Islet precursor cell (in vitro differentiated cells): ENCODE measurements at regions not wholly inside any gene's neighbourhood (a gene's known extent, or its start where the extent isn't known, plus 50 kb on each side); places are given as distances from the start of the nearest gene placed in this dataset.

Experiments
- DNase-seq: peaks from one replicate; pipeline ENCODE4 v3.0.0-alpha.2; 2018

GRCh38 chr17:72303787-72304733 lies 183.2 kb downstream of the SOX9 start:
- no peak for DNase-seq

- no peak for DNase-seq
Measured at GRCh38 chr17:72304859-72305258, 184.0 kb downstream of the SOX9 start.

- DNase-seq: no peak
Measured at GRCh38 chr17:72305472-72305871, 184.7 kb downstream of the SOX9 start.

- DNase-seq: no peak
Measured at GRCh38 chr17:72306037-72306436, 185.2 kb downstream of the SOX9 start.

- no peak for DNase-seq
Measured at GRCh38 chr17:72307836-72308235, 187.0 kb downstream of the SOX9 start.

- no peak for DNase-seq
Measured at GRCh38 chr17:72308744-72309385, 188.0 kb downstream of the SOX9 start.

GRCh38 chr17:72311004-72311403 lies 190.2 kb downstream of the SOX9 start:
- DNase-seq: no peak

- DNase-seq: no peak
Measured at GRCh38 chr17:72315122-72315913, 194.5 kb downstream of the SOX9 start.

- DNase-seq: no peak
Measured at GRCh38 chr17:72318131-72318530, 197.3 kb downstream of the SOX9 start.

- DNase-seq: no peak
Measured at GRCh38 chr17:72321896-72322295, 201.1 kb downstream of the SOX9 start.

- DNase-seq: no peak
Measured at GRCh38 chr17:72332367-72332766, 211.5 kb downstream of the SOX9 start.

- no peak for DNase-seq
Measured at GRCh38 chr17:72333570-72333969, 212.8 kb downstream of the SOX9 start.

- DNase-seq: no peak
Measured at GRCh38 chr17:72334205-72334604, 213.4 kb downstream of the SOX9 start.

- peak; percentile 65 for DNase-seq
Measured at GRCh38 chr17:72336026-72336803, 215.4 kb downstream of the SOX9 start.

GRCh38 chr17:72336804-72337070 lies 215.9 kb downstream of the SOX9 start:
- DNase-seq: no peak

GRCh38 chr17:72338304-72338703 lies 217.5 kb downstream of the SOX9 start:
- DNase-seq: peak; percentile 70

- DNase-seq: peak; percentile 99
Measured at GRCh38 chr17:72338847-72339790, 218.3 kb downstream of the SOX9 start.

- no peak for DNase-seq
Measured at GRCh38 chr17:72340836-72341235, 220.0 kb downstream of the SOX9 start.

GRCh38 chr17:72342061-72342460 lies 221.2 kb downstream of the SOX9 start:
- no peak for DNase-seq

- DNase-seq: no peak
Measured at GRCh38 chr17:72342627-72343527, 222.1 kb downstream of the SOX9 start.

- no peak for DNase-seq
Measured at GRCh38 chr17:72343911-72344310, 223.1 kb downstream of the SOX9 start.
